HG03108 (cell line): ENCODE measurements at regions not wholly inside any gene's neighbourhood (a gene's known extent, or its start where the extent isn't known, plus 50 kb on each side); places are given as distances from the start of the nearest gene placed in this dataset.

ENCODE experiments used
- ATAC-seq: cut with Tn5 transposase; IDR thresholded peaks from one replicate; pipeline ENCODE4 v1.9.1; 2021; ENCODE audit warnings: moderate library complexity; ENCODE audit not compliant: unreplicated experiment

GRCh38 chr3:5791558-5791957 lies 604.1 kb downstream of the EDEM1 start:
- no peak for ATAC-seq

DNA sequence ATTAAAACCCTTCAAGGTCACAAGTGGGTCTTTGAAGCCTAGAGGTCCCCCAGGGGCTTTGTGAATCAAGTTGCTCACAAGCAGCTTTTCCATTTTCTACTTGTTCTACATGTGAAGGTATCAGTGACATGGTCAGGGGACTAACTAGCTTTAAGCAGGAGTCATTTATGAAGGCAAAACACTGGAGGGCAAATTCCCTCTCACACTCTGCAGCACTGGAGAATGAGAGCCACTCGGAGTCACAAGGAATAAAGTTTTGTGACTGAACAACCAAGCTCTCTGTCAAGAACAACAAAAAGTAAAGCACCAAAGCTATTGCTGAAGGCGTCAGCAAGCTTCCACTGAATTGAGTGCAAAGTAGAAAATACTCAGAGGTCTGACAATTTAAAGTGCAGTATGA lies 609.0 kb downstream of the EDEM1 start:
- no peak for ATAC-seq

GRCh38 chr3:5798809-5799208 lies 611.3 kb downstream of the EDEM1 start:
- ATAC-seq = no peak

GRCh38 chr3:5799398-5799797 lies 611.9 kb downstream of the EDEM1 start:
- ATAC-seq = no peak

DNA sequence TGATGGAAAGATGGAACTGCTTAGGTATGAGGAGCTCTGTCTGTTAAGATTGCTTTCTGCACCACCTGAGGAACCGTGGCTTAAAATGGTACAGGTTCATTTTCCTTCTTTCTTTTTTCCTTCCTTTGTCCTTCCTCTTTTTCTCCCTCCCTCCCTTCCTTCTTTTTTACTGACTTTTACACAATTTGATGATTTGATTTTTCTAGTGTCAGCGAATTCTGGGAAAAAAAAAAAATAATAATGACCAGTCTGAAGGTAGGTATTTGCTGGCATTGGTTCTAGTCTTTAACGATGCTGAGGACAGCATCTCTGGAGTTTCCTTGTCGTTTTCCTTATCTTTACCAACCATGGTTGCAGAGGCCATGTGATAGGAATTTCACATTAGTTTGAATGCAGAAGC lies 613.5 kb downstream of the EDEM1 start:
- ATAC-seq = no peak

DNA sequence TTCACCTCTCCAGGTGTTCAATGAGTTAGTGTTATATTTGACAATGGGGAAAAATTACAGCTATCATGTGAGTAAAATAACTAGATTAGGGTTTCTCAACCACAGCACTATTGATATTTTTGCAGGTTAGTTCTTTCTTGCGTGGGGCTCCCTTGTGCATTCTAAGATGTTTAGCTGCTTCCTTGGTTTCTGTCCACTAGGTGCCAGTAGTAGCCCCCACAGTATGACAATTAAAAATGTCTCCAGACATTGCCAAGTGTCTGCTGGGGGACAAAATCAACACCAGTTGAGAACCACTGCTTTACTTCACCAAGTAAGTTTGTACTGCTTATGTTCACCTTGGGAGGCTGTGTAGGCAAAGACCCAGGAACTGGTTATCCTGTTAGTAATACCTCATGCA lies 618.7 kb downstream of the EDEM1 start:
- no peak for ATAC-seq

- no peak for ATAC-seq
These were observed 622.2 kb downstream of the EDEM1 start for GRCh38 chr3:5809586-5810246.

DNA sequence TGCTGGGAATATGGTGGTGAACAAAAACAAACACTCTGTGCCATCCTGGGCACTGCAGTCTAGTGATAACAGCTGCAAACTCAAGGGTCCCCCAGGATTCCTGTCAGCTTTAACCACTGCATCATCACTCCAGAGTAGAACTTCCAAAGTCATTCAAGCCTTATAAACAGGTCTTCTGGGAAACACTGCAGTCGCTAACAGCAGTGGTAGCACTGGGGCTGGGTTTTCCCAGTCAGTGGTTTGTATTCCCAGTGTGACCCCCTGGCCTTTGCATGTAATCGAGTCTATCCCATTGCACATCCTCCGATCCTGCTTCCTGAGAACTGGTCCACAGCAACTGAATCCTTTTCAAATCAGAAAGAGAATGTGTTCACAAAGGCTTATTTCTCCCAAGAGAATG lies 623.5 kb downstream of the EDEM1 start:
- no peak for ATAC-seq

- no peak for ATAC-seq
These were observed 626.0 kb downstream of the EDEM1 start for GRCh38 chr3:5813521-5813920.

- no peak for ATAC-seq
These were observed 635.3 kb downstream of the EDEM1 start for GRCh38 chr3:5822843-5823242.

DNA sequence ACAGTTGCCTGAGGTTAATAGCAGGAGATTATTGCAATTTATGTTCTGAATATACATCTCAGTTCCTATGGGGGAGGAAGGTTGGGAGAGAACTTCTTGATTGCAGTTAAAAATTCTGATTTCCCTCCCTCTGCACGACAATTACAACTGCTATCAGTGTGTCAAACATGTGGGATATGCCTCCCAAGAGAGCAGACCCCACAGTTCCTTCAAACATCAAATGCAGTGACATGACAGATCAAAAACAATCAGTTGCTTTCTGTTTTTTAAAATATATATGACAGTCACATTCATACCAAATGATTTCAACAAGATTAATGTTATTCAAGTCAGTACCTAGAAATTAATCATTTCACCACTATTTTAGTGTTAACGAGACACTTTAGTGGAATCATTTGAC lies 639.0 kb downstream of the EDEM1 start:
- no peak for ATAC-seq

GRCh38 chr3:5828251-5828650 lies 640.7 kb downstream of the EDEM1 start:
- no peak for ATAC-seq

DNA sequence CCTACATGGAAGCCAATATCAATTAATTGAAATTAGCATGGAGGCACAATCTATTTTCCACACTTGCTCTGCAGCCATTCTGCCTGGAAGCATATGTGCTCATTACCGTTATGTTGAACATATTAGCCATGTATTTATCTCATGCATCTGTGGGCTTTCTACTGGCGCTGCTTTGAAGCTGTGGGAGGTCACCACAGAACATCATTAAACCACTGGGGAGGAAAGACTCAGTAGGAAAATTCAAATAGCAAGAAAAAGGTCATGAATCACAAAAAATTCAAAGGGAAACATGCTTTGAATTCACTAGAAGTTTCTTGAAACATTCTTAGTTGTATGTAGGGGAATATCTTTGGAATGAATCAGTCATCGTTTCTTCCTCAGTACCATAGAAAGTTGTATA lies 652.5 kb downstream of the EDEM1 start:
- ATAC-seq = no peak

- ATAC-seq = no peak
These were observed 654.1 kb downstream of the EDEM1 start for GRCh38 chr3:5841599-5841998.

- ATAC-seq = no peak
These were observed 658.8 kb downstream of the EDEM1 start for GRCh38 chr3:5846261-5846660.

- no peak for ATAC-seq
These were observed 673.6 kb downstream of the EDEM1 start for GRCh38 chr3:5861151-5861550.

- ATAC-seq = no peak
These were observed 687.4 kb downstream of the EDEM1 start for GRCh38 chr3:5874931-5875341.

GRCh38 chr3:5888851-5889250 lies 701.3 kb downstream of the EDEM1 start:
- ATAC-seq = no peak

- no peak for ATAC-seq
These were observed 701.9 kb downstream of the EDEM1 start for GRCh38 chr3:5889374-5889773.

GRCh38 chr3:5891711-5892110 lies 704.2 kb downstream of the EDEM1 start:
- no peak for ATAC-seq

DNA sequence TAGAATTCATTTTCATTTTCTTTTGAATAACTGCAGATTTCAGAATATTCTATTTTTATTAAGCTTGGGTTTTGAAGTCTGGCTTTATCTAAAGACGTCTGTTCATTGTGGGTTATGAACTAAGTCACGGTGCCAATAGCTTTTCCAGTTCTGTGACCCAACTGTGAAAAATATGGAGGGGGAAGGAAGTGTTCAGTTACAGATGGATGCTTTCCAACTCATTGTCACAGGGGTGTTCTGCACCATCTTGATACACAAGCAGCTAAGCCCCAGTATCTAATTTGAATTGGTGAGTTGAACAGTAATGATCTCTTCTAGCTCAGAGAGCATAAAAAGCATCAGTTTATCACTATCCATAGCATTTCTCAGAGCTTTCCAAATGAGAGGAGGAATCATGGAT lies 710.6 kb downstream of the EDEM1 start:
- no peak for ATAC-seq

DNA sequence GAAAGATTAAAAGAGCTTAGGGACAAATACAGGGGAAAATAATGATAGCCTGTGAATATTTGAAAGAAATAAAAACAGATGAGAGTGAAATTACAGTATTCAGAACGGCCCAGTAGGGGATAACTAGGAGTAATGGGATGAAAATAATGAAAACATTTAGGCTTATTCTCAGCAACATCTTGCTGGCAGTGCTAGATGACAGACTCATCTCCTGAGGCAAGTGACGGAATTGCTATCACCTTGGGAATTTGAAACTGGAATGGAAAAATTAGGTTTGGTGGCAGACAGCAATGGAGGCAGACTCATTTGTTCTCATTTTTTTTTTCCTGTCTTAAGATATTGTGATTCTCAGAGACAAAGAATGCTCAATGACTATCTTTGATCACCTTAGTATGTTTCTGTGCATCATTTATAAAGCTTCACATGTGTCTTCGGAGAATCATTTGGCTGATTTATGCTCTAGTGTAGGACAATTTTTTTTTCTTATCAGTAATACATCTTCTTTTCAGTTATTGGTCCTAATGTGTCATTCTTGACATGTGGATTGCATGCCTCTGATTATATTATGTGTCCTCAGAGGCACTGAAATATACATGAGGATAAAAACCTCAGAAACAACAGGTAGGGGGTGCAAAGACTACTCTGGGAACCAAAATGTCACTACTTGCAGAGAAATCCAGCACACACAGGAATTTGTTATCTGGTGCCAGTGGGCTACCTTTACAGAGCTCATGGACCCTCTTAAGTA lies 711.7 kb downstream of the EDEM1 start:
- no peak for ATAC-seq

GRCh38 chr3:5917932-5918331 lies 730.4 kb downstream of the EDEM1 start:
- no peak for ATAC-seq
